GM21367 (cell line): ENCODE measurements at regions not wholly inside any gene's neighbourhood (a gene's known extent, or its start where the extent isn't known, plus 50 kb on each side); places are given as distances from the start of the nearest gene placed in this dataset.
"Not testable (repeated sequence)": the region's sequence is repeated elsewhere in the genome, so short reads cannot be mapped to it uniquely, and the experiment has no call there.

Source experiments
- ATAC-seq: cut with Tn5 transposase; IDR thresholded peaks from one replicate; pipeline ENCODE4 v1.9.1; 2021; ENCODE audit not compliant: unreplicated experiment

DNA sequence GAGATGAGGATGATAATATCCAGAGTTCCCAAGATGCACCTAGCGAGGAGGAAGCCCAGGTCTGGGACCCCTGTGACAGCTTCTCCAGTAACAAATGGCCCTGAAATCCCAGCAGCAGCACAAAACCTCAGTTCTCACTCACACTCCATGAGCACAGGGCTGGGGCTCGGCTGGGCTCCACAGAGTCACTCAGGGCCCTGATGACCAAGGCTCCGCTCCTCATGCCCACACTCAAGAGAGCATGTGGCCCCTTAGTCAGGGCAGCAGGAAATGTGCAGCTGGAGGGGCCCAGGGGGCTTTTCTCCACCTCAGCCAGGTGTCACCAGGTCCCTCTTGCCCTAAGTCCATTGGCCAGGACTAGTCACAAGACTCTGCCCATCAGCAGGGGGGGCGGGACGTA, 242.7 kb upstream of the SFSWAP start:
- ATAC-seq = no peak

DNA sequence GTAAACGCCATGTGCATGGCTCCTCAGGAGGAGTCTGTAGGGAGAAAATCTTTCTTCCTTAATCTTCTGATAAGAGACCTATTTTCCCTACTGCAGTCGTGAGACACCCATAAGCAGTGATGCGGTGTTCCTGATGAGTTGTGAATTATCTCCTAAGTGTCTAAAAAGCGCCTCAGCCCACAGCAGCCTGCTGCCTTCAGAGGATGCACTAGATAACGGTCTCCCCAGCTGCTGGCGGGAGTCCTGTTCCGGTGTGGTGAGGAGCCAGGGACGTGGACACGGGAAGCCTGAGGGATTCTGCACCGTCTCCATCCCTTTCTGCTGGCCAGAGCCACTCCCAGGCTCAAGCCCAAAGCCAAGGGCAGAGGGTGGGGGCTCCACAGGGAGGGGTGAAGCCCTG, 240.9 kb upstream of the SFSWAP start:
- ATAC-seq = not testable (repeated sequence)

DNA sequence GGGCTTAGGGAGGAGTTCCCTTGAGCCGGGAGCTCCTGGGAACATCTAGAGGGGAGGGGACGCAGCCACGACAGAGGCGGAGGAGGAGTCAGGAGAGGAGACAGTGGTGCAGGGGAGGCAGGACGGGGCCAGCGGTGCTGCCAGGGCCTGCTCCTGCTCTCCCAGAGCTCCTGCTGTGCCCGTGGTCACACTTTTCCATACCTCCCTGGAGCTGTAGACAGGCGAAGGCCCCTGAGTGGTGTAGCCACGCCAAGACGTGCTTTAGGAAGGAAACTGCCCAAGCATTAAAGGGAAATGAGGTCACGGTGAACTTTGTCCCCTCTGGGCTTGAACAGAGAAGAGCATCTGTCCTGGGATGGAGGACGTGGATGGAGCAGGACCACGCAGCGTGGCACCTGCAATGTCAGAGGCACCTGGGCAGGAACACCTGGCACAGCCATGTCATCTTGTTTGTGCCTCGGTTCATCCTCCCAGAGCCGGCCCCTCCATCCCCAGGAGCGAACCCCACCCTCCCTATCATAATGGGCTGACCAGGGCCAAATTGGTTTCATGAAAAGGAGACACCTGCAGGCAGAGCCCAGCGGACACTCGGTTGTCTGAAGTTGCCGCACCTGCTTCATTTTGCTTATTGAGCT, 239.5 kb upstream of the SFSWAP start:
- ATAC-seq = no peak

DNA sequence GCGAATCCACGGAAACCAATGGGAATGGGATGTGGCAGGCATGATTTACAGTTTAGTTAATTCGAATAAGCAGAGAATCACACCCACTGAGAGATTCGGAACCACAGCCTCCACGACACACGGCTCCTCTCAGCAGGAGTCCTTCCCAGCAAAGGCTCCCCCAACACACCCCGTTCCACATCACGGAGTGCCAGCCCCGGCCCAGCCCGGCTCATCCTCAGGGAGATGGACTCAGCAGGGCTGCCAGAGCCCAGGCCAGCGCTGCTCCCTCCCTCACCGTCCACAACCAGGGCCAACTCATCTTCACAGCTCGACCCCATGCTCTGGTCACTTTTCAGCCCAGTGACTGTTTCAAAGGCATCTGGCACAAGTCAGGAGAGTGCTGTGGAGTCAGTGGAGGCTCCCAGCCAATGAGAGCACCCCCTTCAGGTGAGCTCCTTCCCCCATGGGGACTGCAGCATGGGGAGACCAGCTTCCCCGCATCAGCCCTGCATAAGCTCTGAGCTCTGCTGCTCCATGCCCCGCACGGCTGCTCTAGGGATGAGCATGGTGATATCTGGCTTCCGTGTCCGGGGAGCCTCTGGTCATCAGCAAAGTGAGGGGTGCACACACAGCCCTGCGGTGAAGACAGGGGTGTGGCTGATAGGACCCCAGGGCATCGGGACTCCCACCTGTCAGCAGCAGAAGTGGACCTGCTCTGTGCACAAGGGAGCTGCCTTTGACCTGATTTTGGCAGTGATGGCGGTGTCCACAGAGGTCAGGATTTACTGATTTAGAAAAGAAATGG, 238.8 kb upstream of the SFSWAP start:
- ATAC-seq = no peak

DNA sequence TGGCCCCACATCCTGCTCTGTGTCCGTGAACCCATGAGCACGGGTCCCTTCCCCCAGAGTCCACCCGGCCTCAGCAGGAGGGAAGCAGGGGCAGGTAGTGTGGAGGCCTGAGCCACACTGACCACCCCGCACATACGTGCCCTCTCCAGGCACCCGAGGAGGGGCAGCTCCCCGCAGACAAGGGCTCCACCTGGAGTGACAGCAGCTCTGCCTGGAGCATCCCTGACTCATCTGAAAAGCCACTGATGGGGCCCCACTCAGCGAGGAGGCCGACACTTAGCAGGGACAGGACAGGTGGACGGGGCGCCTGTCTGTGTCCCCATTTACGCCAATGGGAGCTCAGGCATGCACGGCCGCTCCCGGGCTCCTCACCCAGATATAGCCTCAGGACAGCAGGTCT, 237.6 kb upstream of the SFSWAP start:
- ATAC-seq = no peak

DNA sequence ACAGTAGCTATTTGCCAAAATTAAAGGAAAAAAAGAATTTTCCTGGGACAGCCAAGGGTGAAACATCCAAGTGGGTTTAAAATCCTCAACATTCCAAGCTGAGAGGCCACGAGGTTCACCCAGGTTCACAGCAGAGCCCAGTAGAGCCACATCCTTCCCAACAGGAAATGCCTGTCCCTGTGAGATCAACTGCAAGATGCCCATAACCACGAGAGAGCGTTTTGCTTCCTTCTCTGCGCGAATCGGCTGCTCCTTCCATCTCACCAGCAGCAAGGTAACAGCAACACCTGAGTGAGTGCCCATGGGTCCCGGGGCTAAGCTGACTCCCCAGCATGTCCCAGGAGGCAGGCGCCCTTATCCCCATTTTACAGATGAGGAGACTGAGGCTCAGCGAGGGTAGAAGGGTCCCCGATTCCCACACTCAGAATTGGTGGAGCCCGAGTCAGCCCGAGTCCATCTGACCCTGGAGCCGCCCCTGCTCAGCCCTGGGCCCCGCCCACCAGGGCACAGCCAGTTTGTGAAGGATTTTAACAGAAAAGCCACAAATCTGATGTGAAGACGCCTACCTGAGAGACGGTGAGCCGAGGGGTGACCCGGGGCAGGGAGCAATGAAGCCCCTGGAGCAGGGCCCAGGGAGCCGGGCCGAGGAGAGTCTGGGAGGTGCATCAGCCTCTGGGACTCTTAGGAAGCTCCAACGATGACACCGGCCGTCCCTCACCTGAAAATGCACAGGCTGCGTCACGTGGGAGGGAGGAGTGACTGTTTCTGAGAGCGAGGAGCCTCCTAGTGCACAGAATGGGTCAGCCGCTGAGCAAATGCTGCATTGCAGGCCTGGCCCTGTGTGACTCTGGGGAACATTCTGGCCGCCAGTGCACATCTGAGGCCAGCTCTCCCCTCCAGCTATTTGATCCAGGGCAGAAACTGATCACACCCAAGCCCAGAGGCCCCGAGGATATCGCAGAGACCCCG, 236.9 kb upstream of the SFSWAP start:
- no peak for ATAC-seq

DNA sequence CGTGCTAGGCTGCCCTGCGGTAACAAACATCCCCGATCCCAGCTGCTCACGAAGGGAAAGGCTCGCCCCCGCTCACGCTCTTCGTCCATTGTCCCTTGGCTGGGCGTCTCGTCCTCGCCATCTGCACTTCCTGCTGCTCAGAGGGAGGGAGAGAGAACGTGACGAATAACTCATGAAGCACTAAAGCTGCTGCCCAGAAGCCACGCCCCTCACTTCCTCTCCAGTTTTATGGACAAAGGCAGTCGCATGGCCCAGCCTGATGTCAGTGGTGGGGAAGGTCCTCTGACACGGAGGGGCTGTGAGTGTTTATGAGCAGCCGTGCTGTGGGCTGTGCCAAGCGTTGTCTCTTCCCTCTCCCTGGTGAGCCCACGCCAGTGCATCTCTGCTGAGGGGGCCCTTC, 235.9 kb upstream of the SFSWAP start:
- ATAC-seq = not testable (repeated sequence)

DNA sequence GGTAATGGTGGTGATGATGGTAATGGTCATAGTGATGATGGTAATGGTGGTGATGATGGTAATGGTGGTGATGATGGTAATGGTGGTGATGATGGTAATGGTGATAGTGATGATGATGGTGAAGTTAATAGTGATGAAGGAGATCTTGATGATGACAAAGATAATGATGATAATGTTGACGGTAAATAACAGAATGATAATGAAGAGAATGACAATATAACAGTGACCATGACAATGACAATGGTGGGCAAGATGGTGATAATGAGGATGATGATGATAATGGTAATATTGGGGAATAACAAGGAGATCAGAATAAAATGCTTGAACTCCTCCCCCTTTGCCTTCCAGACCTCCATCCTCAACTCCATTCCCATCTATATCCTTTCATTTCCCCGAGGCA, 233.3 kb upstream of the SFSWAP start:
- no peak for ATAC-seq

DNA sequence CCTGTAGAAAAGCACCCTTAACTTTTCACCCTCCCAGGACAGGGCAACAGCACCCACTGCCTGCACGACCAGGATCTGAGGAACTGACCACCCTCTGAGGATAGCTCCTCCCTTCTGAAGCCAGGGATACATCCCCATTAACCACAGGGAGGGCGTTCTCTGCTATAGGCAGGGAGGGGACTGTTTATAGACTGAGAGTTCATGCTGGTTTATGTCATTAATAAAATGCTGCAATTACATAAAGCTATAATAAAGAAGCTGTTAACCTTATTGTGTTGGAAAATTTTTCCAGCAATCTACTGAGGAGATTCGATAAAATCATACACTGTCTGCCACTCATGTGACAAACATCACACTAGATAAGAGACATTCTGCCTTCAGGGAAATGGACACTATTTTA, 232.4 kb upstream of the SFSWAP start:
- no peak for ATAC-seq

DNA sequence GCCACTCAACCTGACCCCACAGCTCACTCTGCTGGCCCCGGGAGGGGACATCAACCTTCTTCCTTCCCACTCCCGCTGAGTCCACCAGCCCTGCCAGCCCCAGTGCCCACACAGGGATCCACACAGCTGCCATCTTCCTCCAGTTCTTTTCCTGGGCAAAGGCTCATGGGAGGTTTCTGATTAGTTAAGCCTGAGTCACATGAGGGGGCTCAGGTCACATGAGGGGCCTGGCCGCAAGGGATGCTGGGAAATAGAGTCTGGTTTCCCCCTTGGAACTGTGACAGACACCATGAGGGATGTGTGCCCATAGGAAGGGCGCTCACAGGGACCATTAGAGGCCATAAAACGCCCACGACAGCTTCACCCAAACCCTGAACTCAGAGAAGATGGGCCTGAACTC, 228.7 kb upstream of the SFSWAP start:
- ATAC-seq = no peak

DNA sequence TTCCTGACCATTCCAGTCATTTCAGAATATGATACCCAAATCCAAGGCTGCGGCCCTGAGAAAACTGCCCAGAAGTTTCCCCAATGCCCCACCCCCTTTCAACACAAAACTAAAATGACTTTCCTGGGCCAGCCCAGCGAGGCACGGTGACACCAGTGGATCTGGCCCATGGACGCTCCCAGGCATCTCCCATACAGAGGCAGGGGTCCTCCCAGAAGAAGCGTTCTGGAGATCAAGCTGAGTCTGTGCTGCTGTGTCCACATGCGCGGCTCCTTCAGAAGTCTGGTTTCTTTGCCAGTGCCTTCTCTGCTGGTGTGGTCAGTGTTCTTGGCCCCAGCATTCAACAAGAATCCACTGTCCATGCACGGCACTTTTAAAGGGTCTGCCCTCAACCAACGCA, 228.2 kb upstream of the SFSWAP start:
- ATAC-seq = no peak

DNA sequence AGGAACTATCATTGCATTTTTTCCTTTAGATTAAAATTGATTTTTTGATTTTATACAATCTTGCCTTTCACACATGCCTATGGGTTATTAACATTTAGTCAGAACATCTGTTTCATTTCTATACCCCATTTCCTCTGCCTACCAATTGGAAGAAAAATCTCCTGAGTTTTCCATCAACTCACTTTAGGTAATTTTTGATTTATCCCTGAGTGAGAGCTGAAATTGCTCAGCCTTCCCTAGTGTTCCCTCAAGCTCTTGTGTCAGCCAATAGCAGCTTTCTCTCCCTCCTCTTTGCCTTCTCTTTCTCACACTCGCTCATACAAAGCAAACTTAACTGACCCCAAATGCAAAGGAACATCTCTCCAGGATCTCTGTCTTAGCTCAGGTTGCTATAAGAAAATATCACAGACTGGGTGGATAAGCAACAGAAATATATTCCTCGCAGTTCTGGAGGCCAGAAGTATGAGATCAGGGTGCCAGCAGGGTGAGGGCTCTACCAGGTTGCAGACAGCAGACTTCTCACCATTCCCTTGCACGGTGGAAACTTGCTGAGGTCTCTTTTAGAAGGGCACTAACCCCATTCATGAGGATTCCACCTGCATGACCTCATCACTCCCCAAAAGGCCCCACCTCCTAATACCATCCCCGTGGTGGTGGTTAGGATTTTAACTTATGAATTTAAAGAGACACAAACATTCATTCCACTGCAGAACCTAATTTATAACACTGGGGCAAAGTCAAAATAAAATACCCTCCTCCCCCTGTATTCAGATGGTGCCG, 224.2 kb upstream of the SFSWAP start:
- ATAC-seq = no peak

DNA sequence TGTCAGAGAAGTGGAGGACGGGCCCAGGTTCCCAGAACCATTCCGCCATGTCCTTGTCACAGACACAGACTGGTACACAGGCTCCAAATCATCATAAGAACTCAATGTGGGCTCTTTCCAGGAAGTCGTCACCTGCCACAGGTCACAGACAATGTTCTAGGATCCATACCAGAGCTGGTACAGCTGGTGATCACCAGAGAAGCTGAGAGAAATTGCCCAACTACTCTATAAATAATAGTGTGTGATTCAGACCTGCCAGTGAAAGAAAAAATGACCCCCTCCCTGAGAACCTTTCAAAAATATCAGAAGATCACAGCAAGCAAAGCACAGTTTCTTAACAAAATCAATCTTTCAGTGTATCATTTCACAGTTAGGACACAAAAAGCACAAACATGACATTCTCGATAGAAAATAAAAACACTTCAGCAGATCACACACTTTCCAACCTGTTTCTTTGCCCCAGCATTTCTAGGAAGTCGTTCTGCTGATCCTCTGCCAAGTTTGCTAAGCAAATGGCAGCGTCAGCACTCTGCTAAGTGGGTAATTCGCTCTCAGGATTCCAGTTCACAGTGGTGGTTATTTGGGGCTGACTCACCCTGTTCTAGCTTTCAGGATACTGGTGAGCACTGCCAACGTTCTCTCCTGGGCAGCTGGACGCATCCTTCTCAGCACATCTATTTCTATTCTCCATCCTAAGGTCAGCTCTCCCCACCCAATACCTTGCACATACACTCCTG, 223.3 kb upstream of the SFSWAP start:
- ATAC-seq = no peak

DNA sequence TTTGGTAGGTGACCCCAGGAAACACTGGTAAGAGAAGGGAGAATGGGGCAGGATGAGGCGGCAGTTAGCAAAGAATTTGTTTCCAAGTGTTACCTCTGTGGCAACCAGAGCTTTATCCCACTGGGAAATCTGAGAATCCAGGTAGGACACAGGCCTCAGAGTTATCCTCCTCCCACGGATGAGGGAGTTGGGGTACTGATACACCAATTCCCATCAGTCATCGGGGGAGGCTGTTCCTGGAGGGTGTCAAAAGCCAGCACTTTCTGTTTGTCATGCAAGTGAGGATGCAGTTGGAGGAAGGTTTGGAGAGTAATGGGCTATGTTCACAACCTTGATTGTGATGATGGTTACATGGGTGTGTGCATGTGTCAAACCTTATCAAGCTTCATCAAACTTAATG, 221.2 kb upstream of the SFSWAP start:
- ATAC-seq = no peak

DNA sequence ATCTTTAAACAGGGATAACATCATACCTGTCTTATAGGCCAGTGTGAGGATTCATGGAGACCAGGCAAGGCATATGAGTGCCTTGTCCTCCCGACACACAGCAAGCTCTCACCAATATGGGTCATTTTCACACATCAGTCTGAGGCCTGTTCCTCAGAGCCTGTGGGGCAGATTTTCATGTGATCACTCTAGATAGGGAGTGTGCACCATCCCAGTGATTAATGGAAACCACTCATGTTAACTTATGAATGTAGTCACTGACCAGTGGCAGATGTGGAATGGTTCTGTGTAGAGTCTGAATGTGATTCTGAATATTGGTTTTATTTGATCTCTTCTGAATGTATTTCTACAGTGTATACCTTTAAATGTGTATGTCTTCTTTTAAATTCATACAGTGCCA, 219.7 kb upstream of the SFSWAP start:
- no peak for ATAC-seq

DNA sequence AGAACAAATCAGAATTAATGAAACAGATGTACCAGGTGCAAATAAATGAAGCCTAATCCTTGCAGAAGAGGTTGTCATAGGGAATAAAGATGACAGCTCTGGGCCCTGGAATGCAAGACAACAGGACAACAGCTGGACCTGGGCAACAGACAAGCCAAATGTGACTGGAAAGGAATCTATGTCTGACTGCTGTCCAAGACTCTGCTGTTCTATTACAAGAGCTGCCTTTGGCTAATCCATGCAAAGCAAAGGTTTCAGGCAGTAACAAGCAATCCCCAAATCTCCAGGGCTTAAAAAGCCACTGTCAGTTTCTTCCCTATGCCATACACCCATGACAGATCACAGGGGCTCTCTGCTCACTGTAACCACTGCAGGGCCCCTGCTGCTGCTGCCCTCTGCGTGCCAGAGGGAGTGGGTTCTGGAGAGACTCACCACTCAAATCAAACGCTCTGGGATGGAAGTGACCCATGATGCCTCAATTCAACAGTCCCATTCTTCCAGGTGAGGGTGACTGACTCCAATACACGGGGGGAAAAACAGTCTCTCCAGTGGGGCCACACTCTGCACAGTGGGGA, 218.9 kb upstream of the SFSWAP start:
- ATAC-seq = no peak

DNA sequence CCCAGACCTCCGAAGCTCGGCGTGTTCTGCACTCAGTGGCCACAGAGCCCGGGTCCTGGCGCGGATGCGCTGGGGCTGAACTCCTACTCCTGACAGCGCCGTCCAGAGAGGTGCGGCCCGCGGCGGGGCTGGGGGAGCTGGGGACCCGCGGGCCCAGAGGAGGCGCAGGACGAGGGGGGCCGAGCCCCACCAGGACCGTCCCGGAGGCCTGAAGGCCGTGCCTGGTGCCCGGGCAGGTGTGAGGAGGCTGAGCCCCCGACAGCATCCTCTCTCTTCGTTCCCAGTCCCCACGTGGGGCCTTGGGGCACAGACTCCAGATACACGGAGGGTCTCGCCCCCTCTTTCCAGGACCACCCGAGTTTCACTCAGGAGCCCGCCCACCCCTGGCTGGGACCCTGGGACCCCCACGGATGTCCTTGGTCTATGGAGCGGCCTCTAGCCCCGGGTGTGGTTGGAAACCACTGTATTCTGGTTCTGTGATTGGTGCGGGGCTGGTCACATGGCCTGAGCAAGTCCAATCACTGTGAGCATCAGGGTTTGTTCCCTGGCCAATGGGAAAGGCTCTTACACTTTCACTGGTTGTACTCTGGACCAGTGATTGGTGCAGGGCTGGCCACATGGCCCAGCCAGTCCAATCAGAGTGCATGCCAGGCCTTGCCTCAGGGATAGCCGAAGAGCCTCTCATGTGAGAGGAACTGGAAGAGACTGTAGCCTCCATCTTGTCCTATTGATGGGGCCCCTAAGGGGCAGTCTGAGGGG, 217.6 kb upstream of the SFSWAP start:
- no peak for ATAC-seq

DNA sequence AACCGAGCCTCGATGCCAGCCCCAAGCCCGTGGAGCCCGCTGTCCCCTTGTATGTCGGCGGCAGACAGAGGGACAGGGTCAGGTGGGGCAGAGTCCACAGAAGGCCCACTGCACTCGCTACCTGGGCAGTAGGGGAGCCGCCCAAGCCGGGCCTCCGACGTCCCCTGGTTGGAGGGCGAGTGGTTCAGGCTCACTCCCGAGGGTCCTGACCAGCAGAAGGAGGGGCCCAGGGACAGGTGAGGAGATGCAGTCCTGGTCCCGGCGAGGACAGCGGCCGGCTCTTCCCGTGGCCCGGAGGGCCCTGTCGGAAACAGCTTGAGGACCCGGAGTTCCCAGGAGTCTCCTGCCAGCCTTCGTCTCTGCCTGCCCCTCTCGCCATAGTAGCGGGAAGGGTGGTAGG, 216.7 kb upstream of the SFSWAP start:
- ATAC-seq = no peak
